Lung (tissue), 11 donors: ENCODE measurements at regions not wholly inside any gene's neighbourhood (a gene's known extent, or its start where the extent isn't known, plus 50 kb on each side); places are given as distances from the start of the nearest gene placed in this dataset.

Source experiments
- ATAC-seq: fragments of 200-7000 bp; cut with Tn5 transposase; one replicate; pipeline ENCODE4 v1.9.1; 2020; ENCODE audit warnings: moderate number of reproducible peaks; ENCODE audit not compliant: insufficient read depth, low FRiP score
- DNase-seq, 3 donors: peaks; one replicate each; pipeline ENCODE4 v3.0.0-alpha.2; 2013 to 2017
- H3K27ac ChIP-seq, 2 donors: one replicate each; pipeline ENCODE4 v1.5.1; 2013; ENCODE audit warnings: mild to moderate bottlenecking in 2 of 2, moderate library complexity in 2 of 2, control low read depth in 1 of 2, inconsistent platforms in 1 of 2, low read depth in 1 of 2, low read length in 1 of 2
- H3K27me3 ChIP-seq, 3 donors: one replicate each; pipeline ENCODE4 v1.5.1; 2013; ENCODE audit warnings: low read length in 2 of 3; ENCODE audit not compliant: control insufficient read depth in 3 of 3, insufficient read depth in 3 of 3
- H3K36me3 ChIP-seq, 4 donors: one replicate each; pipeline ENCODE4 v1.5.1; 2013; ENCODE audit warnings: low read length in 4 of 4, mild to moderate bottlenecking in 1 of 4, moderate library complexity in 1 of 4; ENCODE audit not compliant: control insufficient read depth in 4 of 4, insufficient read depth in 4 of 4
- H3K4me1 ChIP-seq, 5 donors: one replicate each; pipeline ENCODE4 v1.5.1; 2013; ENCODE audit warnings: low read length in 5 of 5, mild to moderate bottlenecking in 2 of 5, moderate library complexity in 1 of 5; ENCODE audit not compliant: control insufficient read depth in 5 of 5, insufficient read depth in 5 of 5
- H3K4me3 ChIP-seq: one replicate; pipeline ENCODE4 v1.5.1; 2013; ENCODE audit warnings: mild to moderate bottlenecking, control low read depth, moderate library complexity
- H3K9ac ChIP-seq, 2 donors: one replicate each; pipeline ENCODE4 v1.5.1; 2013; ENCODE audit warnings: low read length in 2 of 2, control low read depth in 1 of 2; ENCODE audit not compliant: insufficient read depth in 1 of 2
- H3K9me3 ChIP-seq, 4 donors: one replicate each; pipeline ENCODE4 v1.5.1; 2013; ENCODE audit warnings: low read length in 3 of 4, mild to moderate bottlenecking in 1 of 4, moderate library complexity in 1 of 4; ENCODE audit not compliant: control insufficient read depth in 4 of 4, insufficient read depth in 3 of 4
- WGBS, 2 donors: extraction: QIAGEN DNeasy Blood & Tissue Kit; methylation state at CpG; one replicate each; pipeline ENCODE4 v1.1.7; 2013; 5-methylcytosine and 5-hydroxymethylcytosine counted together
- TF ChIP-seq, protein P1 (sequence below): IDR thresholded peaks from 2 replicates; pipeline ENCODE4 v1.5.1; 2012; ENCODE audit warnings: mild to moderate bottlenecking; ENCODE audit errors: control extremely low read depth, extremely low read depth
- donor health status: control.
- donor health status: control.
- donor health status: Bipolar disorder and iron deficiency.
- donor health status: healthy.
- donor health status: DM: yes; HTN: yes; CAD: no.

DNA sequence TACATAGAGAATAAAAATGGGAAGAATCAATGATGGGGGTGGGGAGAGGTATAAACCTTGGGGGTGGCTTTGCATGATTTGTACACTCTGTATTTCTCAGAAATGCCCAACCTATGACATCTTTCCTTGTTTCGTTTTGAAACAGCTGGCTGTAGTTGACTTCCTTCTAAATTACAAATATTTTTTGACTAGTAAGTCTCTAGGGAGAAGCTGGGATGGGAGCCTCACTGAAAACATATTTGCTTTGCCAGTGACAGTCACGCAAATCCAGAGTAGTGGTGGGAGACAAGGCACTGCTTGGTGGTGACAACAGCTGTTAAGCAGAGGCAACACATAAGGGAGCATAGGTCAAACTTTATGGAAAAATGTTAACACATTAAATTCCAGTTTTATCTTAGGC lies 440.5 kb downstream of the SEMA3D start:
- ATAC-seq (no peak), DNase-seq (peak; percentile 68 to 88 (median 86))
- Histone ChIP-seq H3K9me3 (peaks cover 0 to 2% (median 0%) of the 10 kb centered on the region in 4 donors), H3K9ac (no peak overlapping the region), H3K27ac (no peak overlapping the region), H3K36me3 (no peaks in the 10 kb centered on the region), H3K4me1 (peaks cover 0 to 19% (median 0%) of the 10 kb centered on the region in 5 donors), H3K27me3 (no peaks in the 10 kb centered on the region), H3K4me3 (no peak overlapping the region)
- TF ChIP-seq, protein P1, sequence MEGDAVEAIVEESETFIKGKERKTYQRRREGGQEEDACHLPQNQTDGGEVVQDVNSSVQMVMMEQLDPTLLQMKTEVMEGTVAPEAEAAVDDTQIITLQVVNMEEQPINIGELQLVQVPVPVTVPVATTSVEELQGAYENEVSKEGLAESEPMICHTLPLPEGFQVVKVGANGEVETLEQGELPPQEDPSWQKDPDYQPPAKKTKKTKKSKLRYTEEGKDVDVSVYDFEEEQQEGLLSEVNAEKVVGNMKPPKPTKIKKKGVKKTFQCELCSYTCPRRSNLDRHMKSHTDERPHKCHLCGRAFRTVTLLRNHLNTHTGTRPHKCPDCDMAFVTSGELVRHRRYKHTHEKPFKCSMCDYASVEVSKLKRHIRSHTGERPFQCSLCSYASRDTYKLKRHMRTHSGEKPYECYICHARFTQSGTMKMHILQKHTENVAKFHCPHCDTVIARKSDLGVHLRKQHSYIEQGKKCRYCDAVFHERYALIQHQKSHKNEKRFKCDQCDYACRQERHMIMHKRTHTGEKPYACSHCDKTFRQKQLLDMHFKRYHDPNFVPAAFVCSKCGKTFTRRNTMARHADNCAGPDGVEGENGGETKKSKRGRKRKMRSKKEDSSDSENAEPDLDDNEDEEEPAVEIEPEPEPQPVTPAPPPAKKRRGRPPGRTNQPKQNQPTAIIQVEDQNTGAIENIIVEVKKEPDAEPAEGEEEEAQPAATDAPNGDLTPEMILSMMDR, result no peak
- WGBS, 2 donors, result 54 to 67% methylated on average over 2 of the region's 2 CpGs

DNA sequence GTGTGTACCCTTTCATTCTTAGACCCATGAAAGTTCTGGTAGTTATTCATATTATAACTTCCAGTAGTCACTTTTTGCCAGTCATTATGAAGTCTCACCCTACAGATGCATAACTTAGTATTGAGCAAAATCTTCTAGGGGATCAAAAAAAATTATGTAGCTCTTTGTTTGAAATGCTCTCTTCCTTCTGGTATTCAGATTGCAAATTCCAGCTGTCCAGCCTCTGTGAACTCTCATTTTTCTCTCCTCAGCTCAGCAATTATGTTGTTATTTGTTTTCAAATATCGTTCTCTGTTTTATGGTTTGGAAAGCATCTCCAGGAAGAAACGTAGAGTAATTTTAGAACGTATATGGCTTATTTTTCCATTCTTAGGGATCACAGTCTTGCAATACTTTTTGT lies 442.5 kb downstream of the SEMA3D start:
- WGBS, 2 donors, result 56 to 70% methylated on average over 3 of the region's 3 CpGs
- peak in 1 of 3 donors; percentile 6 for DNase-seq
- H3K27ac ChIP-seq, result no peak overlapping the region
- peaks cover 0 to 2% (median 0%) of the 10 kb centered on the region in 4 donors for H3K9me3 ChIP-seq
- H3K4me3 ChIP-seq, result no peak overlapping the region
- H3K36me3 ChIP-seq, result no peaks in the 10 kb centered on the region
- ATAC-seq, result no peak
- TF ChIP-seq, protein P1, result no peak
- H3K27me3 ChIP-seq, result no peaks in the 10 kb centered on the region
- H3K9ac ChIP-seq, result no peak overlapping the region
- H3K4me1 ChIP-seq, result peaks cover 0 to 19% (median 0%) of the 10 kb centered on the region in 5 donors

DNA sequence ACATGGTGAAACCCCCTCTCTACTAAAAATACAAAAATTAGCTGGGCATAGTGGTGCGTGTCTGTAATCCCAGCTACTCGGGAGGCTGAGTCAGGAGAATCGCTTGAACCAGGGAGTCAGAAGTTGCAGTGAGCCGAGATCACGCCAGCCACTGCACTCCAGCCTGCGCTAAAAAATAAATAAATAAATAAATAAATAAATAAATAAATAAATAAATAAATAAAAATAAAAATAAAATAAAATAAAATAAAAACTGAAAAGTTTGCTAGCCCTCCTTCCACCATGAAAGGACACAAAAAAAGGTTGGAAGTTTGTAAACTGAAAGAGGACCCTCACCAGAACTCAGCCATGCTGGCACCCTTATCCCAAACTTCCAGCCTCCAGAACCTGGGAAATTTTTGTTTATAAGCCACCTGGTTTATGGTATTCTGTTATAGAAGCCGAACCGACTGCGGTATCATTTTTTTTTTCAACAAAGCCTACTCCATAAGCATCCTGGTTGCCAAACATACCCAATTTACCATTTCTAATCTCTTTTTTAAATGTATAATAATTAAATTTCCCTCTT lies 448.2 kb downstream of the SEMA3D start:
- ATAC-seq (no peak), DNase-seq (no peak)
- Histone ChIP-seq H3K4me1 (no peaks in the 10 kb centered on the region), H3K27ac (no peak overlapping the region), H3K4me3 (no peak overlapping the region), H3K9ac (no peak overlapping the region), H3K9me3 (no peaks in the 10 kb centered on the region), H3K27me3 (no peaks in the 10 kb centered on the region), H3K36me3 (no peaks in the 10 kb centered on the region)
- TF ChIP-seq, protein P1, result no peak
- WGBS, 2 donors, result 95 to 96% methylated on average over 9 of the region's 9 CpGs

DNA sequence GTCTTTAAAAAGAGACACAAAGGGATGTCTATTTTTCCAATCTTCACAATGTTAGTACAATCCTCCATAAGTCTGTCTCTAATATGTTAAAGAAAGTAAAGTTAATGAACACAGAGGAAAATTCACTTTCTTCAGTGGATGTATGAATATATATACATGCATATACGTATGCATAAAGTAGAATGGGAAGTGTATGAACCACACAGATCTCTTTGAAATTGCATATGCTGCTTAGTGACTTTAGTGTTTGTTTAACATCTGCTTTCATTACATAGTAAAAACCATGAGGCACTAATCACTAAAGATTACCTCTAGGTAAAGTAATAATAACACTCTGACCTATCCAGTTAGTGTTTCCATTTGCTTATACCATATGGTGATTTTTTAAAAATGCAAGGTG lies 451.2 kb downstream of the SEMA3D start:
- ATAC-seq, result no peak
- H3K27ac ChIP-seq, result no peak overlapping the region
- H3K27me3 ChIP-seq, result no peaks in the 10 kb centered on the region
- TF ChIP-seq, protein P1, result no peak
- no peaks in the 10 kb centered on the region for H3K4me1 ChIP-seq
- DNase-seq, result no peak
- H3K36me3 ChIP-seq, result no peaks in the 10 kb centered on the region
- no peak overlapping the region for H3K4me3 ChIP-seq
- no peak overlapping the region for H3K9ac ChIP-seq
- H3K9me3 ChIP-seq, result peaks cover 0 to 3% (median 2%) of the 10 kb centered on the region in 4 donors
- WGBS, 2 donors, result 79 to 87% methylated on average over 1 of the region's 1 CpG
